ENCODE measurements at regions not wholly inside any gene's neighbourhood (a gene's known extent, or its start where the extent isn't known, plus 50 kb on each side); places are given as distances from the start of the nearest gene placed in this dataset.

GRCh38 chr2:163175294-163175693 is 336.7 kb upstream of the KCNH7 start (continued):
- TF ChIP-seq EP300 (conservative IDR thresholded peaks at IDR 0.05; ENCODE audit: poor library complexity, severe bottlenecking), result no peak

- Histone ChIP-seq H3F3A (ENCODE audit: insufficient read depth, low read length, poor library complexity, severe bottlenecking) (no peaks in the 10 kb centered on the region), H3K4me2 (ENCODE audit: low read length) (no peak overlapping the region), H3K9me3 (ENCODE audit: low read length) (no peaks in the 10 kb centered on the region), H3K27ac (ENCODE audit: low read length) (no peak overlapping the region), H4K20me1 (ENCODE audit: insufficient read depth) (no peaks in the 10 kb centered on the region), H3K9me2 (ENCODE audit: insufficient read depth, low read length) (no peaks in the 10 kb centered on the region), H3K36me3 (ENCODE audit: insufficient read depth, low read length) (no peaks in the 10 kb centered on the region), H3K4me3 (ENCODE audit: low read length) (no peak overlapping the region), H3K79me2 (replicated peaks; ENCODE audit: insufficient read depth, low read length) (no peaks in the 10 kb centered on the region), H3K9ac (ENCODE audit: low read length) (no peak overlapping the region), H3K27me3 (ENCODE audit: insufficient read depth, low read depth, low read length) (no peaks in the 10 kb centered on the region), H2AFZ (ENCODE audit: low read depth, low read length) (no peak overlapping the region)
- no peak for TF ChIP-seq TAF1 (IDR thresholded peaks at IDR 0.05; ENCODE audit: low read depth)
- no peak for TF ChIP-seq SMC3 (conservative IDR thresholded peaks at IDR 0.05; ENCODE audit: poor library complexity)
- no peak for TF ChIP-seq CTCF (IDR thresholded peaks at IDR 0.05; ENCODE audit: poor library complexity, severe bottlenecking)
- TF ChIP-seq EP300 (conservative IDR thresholded peaks at IDR 0.05; ENCODE audit: poor library complexity, severe bottlenecking), result no peak
- TF ChIP-seq POLR2AphosphoS5 (IDR thresholded peaks at IDR 0.05), result no peak
- no peak for TF ChIP-seq REST (IDR thresholded peaks at IDR 0.05; ENCODE audit: borderline replicate concordance)
- TF ChIP-seq MXI1 (conservative IDR thresholded peaks at IDR 0.05; ENCODE audit: poor library complexity, severe bottlenecking), result no peak
- TF ChIP-seq RAD21 (conservative IDR thresholded peaks at IDR 0.05), result no peak
- TF ChIP-seq EZH2 (IDR thresholded peaks at IDR 0.05; ENCODE audit: borderline replicate concordance, insufficient read depth, low read length, poor library complexity, severe bottlenecking), result no peak
Observed at GRCh38 chr2:163173591-163173990, 335.0 kb upstream of the KCNH7 start.

- no peak overlapping the region for H3K27ac ChIP-seq (ENCODE audit: low read length)
- H3K4me2 ChIP-seq (ENCODE audit: low read length), result no peak overlapping the region
- no peaks in the 10 kb centered on the region for H3F3A ChIP-seq (ENCODE audit: insufficient read depth, low read length, poor library complexity, severe bottlenecking)
- H3K9me3 ChIP-seq (ENCODE audit: low read length), result no peaks in the 10 kb centered on the region
- no peaks in the 10 kb centered on the region for H3K36me3 ChIP-seq (ENCODE audit: insufficient read depth, low read length)
- H3K9me2 ChIP-seq (ENCODE audit: insufficient read depth, low read length), result no peaks in the 10 kb centered on the region
- no peaks in the 10 kb centered on the region for H3K79me2 ChIP-seq (replicated peaks; ENCODE audit: insufficient read depth, low read length)
- TF ChIP-seq POLR2AphosphoS5 (IDR thresholded peaks at IDR 0.05) (no peak), MXI1 (conservative IDR thresholded peaks at IDR 0.05; ENCODE audit: poor library complexity, severe bottlenecking) (no peak), RAD21 (conservative IDR thresholded peaks at IDR 0.05) (no peak), TAF1 (IDR thresholded peaks at IDR 0.05; ENCODE audit: low read depth) (no peak), CTCF (IDR thresholded peaks at IDR 0.05; ENCODE audit: poor library complexity, severe bottlenecking) (no peak)
- no peak overlapping the region for H3K9ac ChIP-seq (ENCODE audit: low read length)
- H2AFZ ChIP-seq (ENCODE audit: low read depth, low read length), result no peak overlapping the region
- H4K20me1 ChIP-seq (ENCODE audit: insufficient read depth), result no peaks in the 10 kb centered on the region
- H3K27me3 ChIP-seq (ENCODE audit: insufficient read depth, low read depth, low read length), result no peaks in the 10 kb centered on the region
- no peak overlapping the region for H3K4me3 ChIP-seq (ENCODE audit: low read length)
Observed at GRCh38 chr2:163171786-163172530, 333.4 kb upstream of the KCNH7 start.
